Retinal pigment epithelial cell (primary cell): ENCODE measurements at regions not wholly inside any gene's neighbourhood (a gene's known extent, or its start where the extent isn't known, plus 50 kb on each side); places are given as distances from the start of the nearest gene placed in this dataset.

Source experiments
- DNase-seq: peaks from one replicate; pipeline ENCODE4 v3.0.0-alpha.2; 2010; ENCODE audit warnings: low read depth
- H3K4me3 ChIP-seq: 2 replicates; pipeline ENCODE4 v1.5.1; 2011; ENCODE audit warnings: mild to moderate bottlenecking, low read length, control low read depth, moderate library complexity
- TF ChIP-seq, protein P1 (sequence below): conservative IDR thresholded peaks from 2 replicates; pipeline ENCODE4 v1.5.1; 2011; ENCODE audit warnings: low read depth, low read length, control low read depth, inconsistent platforms

DNA sequence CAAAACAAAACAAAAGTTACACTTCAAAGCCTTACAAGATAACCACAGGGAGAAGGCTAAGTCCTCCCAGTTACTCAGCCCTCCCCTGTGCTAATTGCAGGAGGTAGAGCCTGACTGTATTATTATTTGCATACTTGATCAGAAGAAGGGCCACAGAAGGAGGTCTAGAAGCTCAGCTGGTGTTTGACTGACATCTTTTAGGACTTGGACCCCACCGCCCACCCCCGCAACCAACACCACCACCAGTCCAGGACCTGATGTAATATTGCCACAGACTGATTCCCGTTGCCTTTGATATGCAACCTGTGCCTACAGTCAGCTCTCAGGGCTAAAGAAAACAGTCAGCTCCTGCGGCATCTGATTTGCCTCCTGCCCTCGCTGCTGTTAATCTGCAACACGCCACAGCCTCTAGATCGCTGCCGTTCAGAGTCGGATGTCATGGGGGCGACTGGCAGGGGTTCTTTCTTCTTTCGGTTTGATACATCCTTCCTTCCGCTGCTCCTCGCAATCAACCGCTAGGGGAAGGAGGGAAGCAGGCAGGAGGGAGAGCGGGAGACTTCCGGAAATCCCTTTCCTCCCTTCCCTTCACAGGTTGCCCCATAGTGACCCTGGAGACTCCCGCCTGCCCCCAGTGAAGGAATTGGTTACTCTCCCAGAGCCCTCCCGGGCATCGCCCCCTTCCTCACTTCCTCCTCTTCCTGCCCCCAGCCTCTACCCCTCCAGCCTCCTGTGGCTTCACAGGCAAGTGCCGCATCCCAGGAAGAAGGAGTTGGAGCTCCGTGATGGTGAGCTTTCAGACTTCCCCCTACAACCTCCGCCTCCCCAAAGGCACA is 90.5 kb upstream of the SOX9 start:
- H3K4me3 ChIP-seq, result peak overlapping the region; percentile 67
- DNase-seq, result no peak
- TF ChIP-seq, protein P1, sequence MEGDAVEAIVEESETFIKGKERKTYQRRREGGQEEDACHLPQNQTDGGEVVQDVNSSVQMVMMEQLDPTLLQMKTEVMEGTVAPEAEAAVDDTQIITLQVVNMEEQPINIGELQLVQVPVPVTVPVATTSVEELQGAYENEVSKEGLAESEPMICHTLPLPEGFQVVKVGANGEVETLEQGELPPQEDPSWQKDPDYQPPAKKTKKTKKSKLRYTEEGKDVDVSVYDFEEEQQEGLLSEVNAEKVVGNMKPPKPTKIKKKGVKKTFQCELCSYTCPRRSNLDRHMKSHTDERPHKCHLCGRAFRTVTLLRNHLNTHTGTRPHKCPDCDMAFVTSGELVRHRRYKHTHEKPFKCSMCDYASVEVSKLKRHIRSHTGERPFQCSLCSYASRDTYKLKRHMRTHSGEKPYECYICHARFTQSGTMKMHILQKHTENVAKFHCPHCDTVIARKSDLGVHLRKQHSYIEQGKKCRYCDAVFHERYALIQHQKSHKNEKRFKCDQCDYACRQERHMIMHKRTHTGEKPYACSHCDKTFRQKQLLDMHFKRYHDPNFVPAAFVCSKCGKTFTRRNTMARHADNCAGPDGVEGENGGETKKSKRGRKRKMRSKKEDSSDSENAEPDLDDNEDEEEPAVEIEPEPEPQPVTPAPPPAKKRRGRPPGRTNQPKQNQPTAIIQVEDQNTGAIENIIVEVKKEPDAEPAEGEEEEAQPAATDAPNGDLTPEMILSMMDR, result peak; percentile 68

DNA sequence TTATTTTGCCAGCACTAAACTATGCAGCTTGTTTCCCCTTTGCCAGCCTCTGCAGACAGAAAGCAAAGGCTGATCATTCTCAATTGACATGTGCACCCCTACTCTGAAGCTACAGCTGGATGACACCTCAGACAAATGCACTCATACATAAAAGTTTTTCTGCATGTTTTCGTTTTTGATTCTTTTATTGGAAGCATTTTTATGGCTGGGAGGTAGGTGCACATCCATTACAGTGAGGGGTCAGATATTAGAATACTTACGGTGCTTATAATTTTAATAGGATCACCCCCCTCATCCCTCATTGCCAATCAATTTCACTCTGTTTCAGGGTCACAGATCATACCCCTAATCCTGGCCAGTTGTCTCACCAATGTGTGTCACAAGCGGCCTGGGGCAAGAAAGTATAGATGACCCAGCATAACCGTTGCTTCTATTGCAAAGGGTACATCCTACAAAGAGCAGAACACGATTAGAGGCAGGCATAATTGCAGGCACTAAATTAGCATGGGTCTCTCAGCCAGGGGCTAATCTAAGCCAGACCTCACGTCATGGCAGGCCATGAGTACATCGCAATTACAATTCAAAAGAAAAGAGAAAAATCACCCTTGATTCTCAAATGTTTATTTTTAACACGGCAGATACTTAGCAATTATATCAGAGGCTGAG is 89.5 kb upstream of the SOX9 start:
- TF ChIP-seq, protein P1, result no peak
- no peak for DNase-seq
- H3K4me3 ChIP-seq, result no peak overlapping the region

DNA sequence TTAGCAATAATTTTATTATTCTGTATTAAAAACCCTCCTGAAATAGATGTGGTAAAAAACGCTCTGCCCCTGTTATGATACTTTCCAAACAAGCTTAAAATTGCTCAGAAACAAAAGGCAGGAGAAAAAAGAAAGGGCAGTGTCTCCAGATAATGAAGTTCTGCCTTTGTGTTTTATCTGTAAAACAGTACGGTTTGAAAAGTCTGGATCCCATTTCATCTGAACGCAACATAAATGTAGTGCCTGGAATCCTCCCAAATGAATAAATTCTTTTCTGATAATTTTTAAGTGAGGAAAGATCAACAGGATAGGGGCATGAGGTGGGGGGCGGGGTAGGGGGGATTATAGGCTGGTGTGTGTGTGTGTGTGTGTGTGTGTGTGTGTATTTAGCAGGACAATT is 87.5 kb upstream of the SOX9 start:
- TF ChIP-seq, protein P1, result no peak
- no peak for DNase-seq

DNA sequence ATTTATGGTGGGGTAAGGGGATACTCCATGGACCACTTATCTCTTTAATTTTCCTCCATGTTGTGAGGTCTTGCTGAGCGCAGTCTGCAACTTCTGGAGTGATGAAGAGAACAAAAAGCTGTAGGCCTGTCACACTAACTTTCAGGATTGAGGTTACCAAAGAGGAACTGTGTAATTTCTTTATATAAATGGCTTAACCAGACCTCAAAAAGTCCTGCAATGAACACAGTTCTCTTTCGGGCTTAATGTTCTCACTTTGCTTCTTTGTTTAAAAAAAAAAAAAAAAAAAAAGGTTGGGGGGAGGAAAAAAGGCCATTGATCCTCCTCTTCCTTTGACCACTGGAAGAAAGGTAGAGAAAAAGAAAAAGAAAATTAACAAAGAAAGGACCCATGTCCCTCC is 86.8 kb upstream of the SOX9 start:
- DNase-seq, result no peak
- TF ChIP-seq, protein P1, result no peak
- H3K4me3 ChIP-seq, result no peak overlapping the region

More for the DNA sequence above, 87.5 kb upstream of the SOX9 start:
- H3K4me3 ChIP-seq, result no peak overlapping the region

DNA sequence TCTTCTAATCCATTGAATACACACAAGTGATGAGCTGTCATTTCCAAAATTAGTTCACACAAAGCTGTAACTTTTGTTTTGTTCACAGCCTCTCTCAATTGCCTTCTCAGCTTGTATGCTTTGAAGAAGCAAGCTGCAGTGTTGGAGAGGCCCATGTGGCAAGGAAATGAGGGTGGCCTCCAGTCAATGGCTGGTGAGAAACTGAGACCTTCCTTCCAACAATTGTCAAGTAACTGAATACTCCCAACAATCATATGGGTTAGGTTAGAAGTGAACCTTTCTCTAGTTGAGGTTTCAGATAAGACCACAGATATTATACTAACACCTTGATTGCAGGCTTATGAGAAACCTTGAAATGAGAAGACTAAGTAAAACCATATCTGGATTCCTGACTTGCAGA is 82.4 kb upstream of the SOX9 start:
- TF ChIP-seq, protein P1, result no peak
- no peak overlapping the region for H3K4me3 ChIP-seq
- no peak for DNase-seq

DNA sequence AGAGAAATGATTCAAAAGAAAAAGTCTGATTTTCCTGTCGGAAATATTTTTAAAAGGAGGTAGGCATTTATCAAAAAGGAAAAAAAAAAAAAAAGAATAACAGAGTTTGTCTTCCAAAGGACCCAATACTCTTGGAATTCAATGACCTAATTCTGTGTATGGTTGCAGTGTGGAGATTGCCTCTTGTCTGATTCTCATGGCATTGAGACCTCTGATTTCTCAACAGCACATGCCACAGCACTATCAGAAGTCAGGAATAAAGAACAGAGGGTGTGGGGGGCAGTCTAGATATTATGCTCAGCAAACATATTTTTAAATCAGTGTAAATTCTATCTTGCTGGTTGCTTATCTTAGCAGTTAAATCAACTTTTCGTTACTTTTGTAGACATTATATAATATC is 81.3 kb upstream of the SOX9 start:
- TF ChIP-seq, protein P1, result no peak
- H3K4me3 ChIP-seq, result no peak overlapping the region
- DNase-seq, result no peak

DNA sequence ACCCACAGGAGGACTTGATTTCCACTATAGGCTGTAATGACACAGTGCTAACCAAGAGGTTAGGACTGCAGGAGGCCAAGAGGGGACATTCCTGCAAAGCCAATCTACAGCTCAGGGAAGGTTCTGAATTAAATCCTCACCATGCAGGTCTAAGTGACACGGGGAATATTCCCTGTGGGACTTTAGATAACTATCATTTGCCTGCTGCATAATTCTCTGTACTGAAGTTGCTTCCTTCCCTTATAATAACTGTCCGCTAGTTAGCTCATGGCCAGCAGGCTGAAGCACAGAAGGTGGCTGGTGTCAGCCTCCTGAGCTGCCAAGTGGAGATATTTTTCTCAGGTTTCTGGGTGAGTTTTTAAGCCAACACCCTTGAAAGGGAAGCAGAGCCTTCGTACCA is 74.6 kb upstream of the SOX9 start:
- TF ChIP-seq, protein P1, result no peak
- DNase-seq, result no peak
- H3K4me3 ChIP-seq, result no peak overlapping the region
